ENCODE measurements at regions not wholly inside any gene's neighbourhood (a gene's known extent, or its start where the extent isn't known, plus 50 kb on each side); places are given as distances from the start of the nearest gene placed in this dataset.

DNA sequence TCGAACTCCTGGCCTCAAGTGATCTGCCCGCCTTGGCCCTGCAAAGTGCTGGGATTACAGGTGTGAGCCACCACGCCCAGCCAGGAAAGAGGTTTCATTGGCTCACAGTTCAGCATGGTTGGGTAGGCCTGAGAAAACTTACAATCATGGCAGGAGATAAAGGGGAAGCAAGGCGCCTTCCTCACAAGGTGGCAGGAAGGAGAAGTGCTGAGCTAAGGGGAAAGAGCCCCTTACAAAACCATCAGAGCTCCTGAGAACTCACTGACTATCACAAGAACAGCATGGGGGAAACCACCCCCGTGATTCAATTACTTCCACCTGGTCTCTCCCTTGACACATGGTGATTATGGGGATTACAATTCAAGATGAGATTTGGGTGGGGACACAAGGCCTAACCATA lies 411.7 kb upstream of the ZFHX3 start:
- WGBS, 2 experiments (ENCODE audit: insufficient coverage in 1 of 2, insufficient read length in 1 of 2), result 87% methylated on average over 5 of the region's 5 CpGs; no CpG with 5 or more reads in 1 of the 2 experiments
- H3K36me3 Mint-ChIP-seq (ENCODE audit: low read depth), result no peaks in the 10 kb centered on the region
- no peak overlapping the region for H3K27ac Mint-ChIP-seq
- no peaks in the 10 kb centered on the region for H3K27me3 Mint-ChIP-seq (ENCODE audit: insufficient read depth)
- TF ChIP-seq, protein P1, sequence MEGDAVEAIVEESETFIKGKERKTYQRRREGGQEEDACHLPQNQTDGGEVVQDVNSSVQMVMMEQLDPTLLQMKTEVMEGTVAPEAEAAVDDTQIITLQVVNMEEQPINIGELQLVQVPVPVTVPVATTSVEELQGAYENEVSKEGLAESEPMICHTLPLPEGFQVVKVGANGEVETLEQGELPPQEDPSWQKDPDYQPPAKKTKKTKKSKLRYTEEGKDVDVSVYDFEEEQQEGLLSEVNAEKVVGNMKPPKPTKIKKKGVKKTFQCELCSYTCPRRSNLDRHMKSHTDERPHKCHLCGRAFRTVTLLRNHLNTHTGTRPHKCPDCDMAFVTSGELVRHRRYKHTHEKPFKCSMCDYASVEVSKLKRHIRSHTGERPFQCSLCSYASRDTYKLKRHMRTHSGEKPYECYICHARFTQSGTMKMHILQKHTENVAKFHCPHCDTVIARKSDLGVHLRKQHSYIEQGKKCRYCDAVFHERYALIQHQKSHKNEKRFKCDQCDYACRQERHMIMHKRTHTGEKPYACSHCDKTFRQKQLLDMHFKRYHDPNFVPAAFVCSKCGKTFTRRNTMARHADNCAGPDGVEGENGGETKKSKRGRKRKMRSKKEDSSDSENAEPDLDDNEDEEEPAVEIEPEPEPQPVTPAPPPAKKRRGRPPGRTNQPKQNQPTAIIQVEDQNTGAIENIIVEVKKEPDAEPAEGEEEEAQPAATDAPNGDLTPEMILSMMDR (conservative IDR thresholded peaks at IDR 0.05), result no peak
- H3K4me1 Mint-ChIP-seq, result peaks cover 9% of the 10 kb centered on the region
- no peak for DNase-seq
- Histone ChIP-seq H3K27me3 (ENCODE audit: control insufficient read depth, insufficient read depth, low read length, poor library complexity, severe bottlenecking) (no peaks in the 10 kb centered on the region), H3K9me3 (ENCODE audit: control insufficient read depth, low read length) (peaks cover 7% of the 10 kb centered on the region), H3K4me3 (ENCODE audit: low read length) (no peak overlapping the region), H3K36me3 (ENCODE audit: control insufficient read depth, insufficient read depth, low read length) (no peaks in the 10 kb centered on the region), H3K27ac (ENCODE audit: low read depth, low read length) (no peak overlapping the region), H3K9ac (ENCODE audit: extremely low read depth, low read length, poor library complexity, severe bottlenecking) (no peak overlapping the region), H3K4me1 (ENCODE audit: control insufficient read depth, insufficient read depth, low read length) (no peaks in the 10 kb centered on the region)
- H3K4me3 Mint-ChIP-seq, result no peak overlapping the region
- peaks cover 11% of the 10 kb centered on the region for H3K9me3 Mint-ChIP-seq

DNA sequence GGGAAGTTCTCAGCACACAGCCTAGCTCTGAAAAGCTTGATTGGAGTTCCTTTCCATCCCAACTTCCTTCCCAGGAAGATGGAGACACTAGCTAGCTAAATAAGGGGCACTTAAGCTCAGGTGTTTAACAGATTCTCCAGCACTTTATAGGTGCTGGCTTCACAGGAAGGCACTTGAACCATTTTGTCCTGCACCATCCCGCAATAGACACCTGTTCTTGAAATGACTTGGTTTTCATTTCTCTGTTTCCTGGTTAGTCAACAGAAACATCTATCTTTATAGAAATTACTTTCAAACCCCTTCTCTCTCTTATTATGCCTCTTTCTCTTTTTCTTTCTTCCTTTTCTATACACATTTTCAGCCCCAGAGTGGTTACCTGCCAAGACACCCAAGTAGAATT lies 409.9 kb upstream of the ZFHX3 start:
- no peak for DNase-seq
- Histone ChIP-seq H3K9me3 (ENCODE audit: control insufficient read depth, low read length) (peaks cover 7% of the 10 kb centered on the region), H3K4me1 (ENCODE audit: control insufficient read depth, insufficient read depth, low read length) (no peaks in the 10 kb centered on the region), H3K9ac (ENCODE audit: extremely low read depth, low read length, poor library complexity, severe bottlenecking) (no peak overlapping the region), H3K27me3 (ENCODE audit: control insufficient read depth, insufficient read depth, low read length, poor library complexity, severe bottlenecking) (no peaks in the 10 kb centered on the region), H3K4me3 (ENCODE audit: low read length) (no peak overlapping the region), H3K27ac (ENCODE audit: low read depth, low read length) (no peak overlapping the region), H3K36me3 (ENCODE audit: control insufficient read depth, insufficient read depth, low read length) (no peaks in the 10 kb centered on the region)
- TF ChIP-seq, protein P1 (conservative IDR thresholded peaks at IDR 0.05), result no peak
- 92 to 95% methylated on average over 1 of the region's 1 CpG for WGBS, 2 experiments (ENCODE audit: insufficient coverage in 1 of 2, insufficient read length in 1 of 2)
- Mint-ChIP-seq H3K27me3 (ENCODE audit: insufficient read depth) (no peaks in the 10 kb centered on the region), H3K4me3 (no peak overlapping the region), H3K27ac (no peak overlapping the region), H3K9me3 (peaks cover 22% of the 10 kb centered on the region), H3K4me1 (no peaks in the 10 kb centered on the region), H3K36me3 (ENCODE audit: low read depth) (no peaks in the 10 kb centered on the region)

DNA sequence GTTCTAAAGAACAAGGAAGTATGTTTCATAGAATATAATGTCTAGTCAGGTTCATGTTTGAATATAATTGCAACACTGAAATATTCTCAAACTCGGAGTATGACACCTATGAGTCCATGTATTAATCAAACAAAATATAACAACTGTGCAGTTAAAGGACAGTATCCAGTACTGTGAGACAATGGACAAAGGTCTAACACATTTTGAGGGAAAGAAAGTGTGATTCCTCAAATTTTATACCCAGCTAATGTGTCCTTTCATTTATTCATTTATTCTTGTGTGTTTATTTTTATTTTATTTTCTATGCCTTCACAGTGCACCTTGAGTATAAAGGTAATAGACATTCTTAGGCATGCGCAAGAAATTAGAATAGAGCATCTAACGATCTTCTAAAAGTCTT lies 401.0 kb upstream of the ZFHX3 start:
- no peaks in the 10 kb centered on the region for H3K27me3 Mint-ChIP-seq (ENCODE audit: insufficient read depth)
- 94 to 97% methylated on average over 2 to 3 of the region's 3 CpGs for WGBS, 2 experiments (ENCODE audit: insufficient coverage in 1 of 2, insufficient read length in 1 of 2)
- no peak overlapping the region for H3K4me3 Mint-ChIP-seq
- H3K36me3 Mint-ChIP-seq (ENCODE audit: low read depth), result peaks cover 2% of the 10 kb centered on the region
- H3K4me3 ChIP-seq (ENCODE audit: low read length), result no peak overlapping the region
- peaks cover 49% of the 10 kb centered on the region for H3K9me3 Mint-ChIP-seq
- no peak for DNase-seq
- H3K4me1 ChIP-seq (ENCODE audit: control insufficient read depth, insufficient read depth, low read length), result no peaks in the 10 kb centered on the region
- H3K36me3 ChIP-seq (ENCODE audit: control insufficient read depth, insufficient read depth, low read length), result no peaks in the 10 kb centered on the region
- no peak overlapping the region for H3K27ac Mint-ChIP-seq
- no peaks in the 10 kb centered on the region for H3K27me3 ChIP-seq (ENCODE audit: control insufficient read depth, insufficient read depth, low read length, poor library complexity, severe bottlenecking)
- no peak overlapping the region for H3K9ac ChIP-seq (ENCODE audit: extremely low read depth, low read length, poor library complexity, severe bottlenecking)
- H3K4me1 Mint-ChIP-seq, result no peaks in the 10 kb centered on the region
- TF ChIP-seq, protein P1 (conservative IDR thresholded peaks at IDR 0.05), result no peak
- peaks cover 18% of the 10 kb centered on the region for H3K9me3 ChIP-seq (ENCODE audit: control insufficient read depth, low read length)
- no peak overlapping the region for H3K27ac ChIP-seq (ENCODE audit: low read depth, low read length)

Measured in endodermal cell (in vitro differentiated cells).